K562 (cell line): ENCODE measurements at regions not wholly inside any gene's neighbourhood (a gene's known extent, or its start where the extent isn't known, plus 50 kb on each side); places are given as distances from the start of the nearest gene placed in this dataset.

Source experiments
- BRCA1 ChIP-seq, 2 experiments: fragments of 450-650 bp in 1 of 2; sonication (generic) in 1 of 2; formaldehyde crosslinking in 1 of 2; IDR thresholded peaks; 2 replicates each; pipeline versions ENCODE4 v1.5.0 to v1.6.1; 2017 to 2020; ENCODE audit warnings: mild to moderate bottlenecking in 1 of 2, missing genetic modification reagents in 1 of 2
- CTBP1 ChIP-seq: fragments of 450-650 bp; IDR thresholded peaks from 2 replicates; pipeline ENCODE4 v1.6.1; 2016; ENCODE audit warnings: borderline replicate concordance
- CTCF ChIP-seq, 3 experiments: IDR thresholded peaks in 2 of 3; conservative IDR thresholded peaks in 1 of 3; 2 replicates each; pipeline ENCODE4 v1.5.1; 2011 to 2012; ENCODE audit warnings: low read length in 3 of 3, mild to moderate bottlenecking in 3 of 3, control low read depth in 2 of 3, improper control_type of control experiment in 1 of 3, inconsistent platforms in 1 of 3, low read depth in 1 of 3, mixed read lengths in 1 of 3, moderate library complexity in 1 of 3; ENCODE audit not compliant: insufficient read depth in 2 of 3
- GABPA ChIP-seq: fragments of 200-800 bp; sonication (Bioruptor generic); conservative IDR thresholded peaks from 2 replicates; pipeline ENCODE4 v1.6.1; 2016; ENCODE audit warnings: low read depth, missing genetic modification characterization, missing compliant biosample characterization
- HDAC2 ChIP-seq: fragments of 450-650 bp; IDR thresholded peaks from 2 replicates; pipeline ENCODE4 v1.6.1; 2016; ENCODE audit warnings: mild to moderate bottlenecking
- SMARCE1 ChIP-seq: fragments of 450-650 bp; IDR thresholded peaks from 2 replicates; pipeline ENCODE4 v1.7.1; 2016; ENCODE audit warnings: mild to moderate bottlenecking
- ZBTB1 ChIP-seq: sonication (generic); formaldehyde crosslinking; IDR thresholded peaks from 2 replicates; pipeline ENCODE4 v1.8.1; 2023; ENCODE audit warnings: missing genetic modification reagents, low read depth, mild to moderate bottlenecking, borderline replicate concordance
- ZC3H8 ChIP-seq: fragments of 450-650 bp; IDR thresholded peaks from 2 replicates; pipeline ENCODE4 v1.6.1; 2017
- ZFX ChIP-seq: sonication (generic); formaldehyde crosslinking; IDR thresholded peaks from 2 replicates; pipeline ENCODE4 v1.8.0; 2022; ENCODE audit warnings: mild to moderate bottlenecking, missing genetic modification reagents, moderate library complexity
- ZKSCAN1 ChIP-seq: fragments of 150-350 bp; IDR thresholded peaks from 2 replicates; pipeline ENCODE4 v1.6.1; 2016; ENCODE audit warnings: low read depth, low read length
- ZNF3 ChIP-seq: fragments of 250-450 bp; sonication (Bioruptor Pico); IDR thresholded peaks from 2 replicates; pipeline ENCODE4 v1.5.0; 2021; ENCODE audit warnings: mild to moderate bottlenecking, moderate library complexity

GRCh38 chr5:152124409-152125041, 199.9 kb upstream of the GLRA1 start:
- TF ChIP-seq ZFX (CRISPR knock-in tag) (no peak), CTCF (IDR thresholded peaks at IDR 0.05 in 2 of 3, conservative IDR thresholded peaks at IDR 0.05 in 1 of 3; ENCODE audit: insufficient read depth in 2 of 3, low read depth in 1 of 3, low read length in 3 of 3) (no peak), BRCA1 (IDR thresholded peaks at IDR 0.05) (no peak), BRCA1 (CRISPR knock-in tag; IDR thresholded peaks at IDR 0.05) (no peak), HDAC2 (no peak), ZC3H8 (no peak), ZBTB1 (CRISPR knock-in tag) (no peak), SMARCE1 (no peak), CTBP1 (no peak), ZNF3 (CRISPR knock-in tag) (no peak), GABPA (tag) (no peak), ZKSCAN1 (no peak)
